GM18505 (cell line): ENCODE measurements at regions not wholly inside any gene's neighbourhood (a gene's known extent, or its start where the extent isn't known, plus 50 kb on each side); places are given as distances from the start of the nearest gene placed in this dataset.

ENCODE experiments used
- ATAC-seq: cut with Tn5 transposase; IDR thresholded peaks from one replicate; pipeline ENCODE4 v1.9.1; 2021; ENCODE audit not compliant: unreplicated experiment
- POLR2A ChIP-seq: IDR thresholded peaks from 4 replicates; pipeline ENCODE4 v1.6.1; 2011; ENCODE audit warnings: borderline replicate concordance; ENCODE audit not compliant: insufficient read depth, insufficient read length; ENCODE audit errors: extremely low read depth

DNA sequence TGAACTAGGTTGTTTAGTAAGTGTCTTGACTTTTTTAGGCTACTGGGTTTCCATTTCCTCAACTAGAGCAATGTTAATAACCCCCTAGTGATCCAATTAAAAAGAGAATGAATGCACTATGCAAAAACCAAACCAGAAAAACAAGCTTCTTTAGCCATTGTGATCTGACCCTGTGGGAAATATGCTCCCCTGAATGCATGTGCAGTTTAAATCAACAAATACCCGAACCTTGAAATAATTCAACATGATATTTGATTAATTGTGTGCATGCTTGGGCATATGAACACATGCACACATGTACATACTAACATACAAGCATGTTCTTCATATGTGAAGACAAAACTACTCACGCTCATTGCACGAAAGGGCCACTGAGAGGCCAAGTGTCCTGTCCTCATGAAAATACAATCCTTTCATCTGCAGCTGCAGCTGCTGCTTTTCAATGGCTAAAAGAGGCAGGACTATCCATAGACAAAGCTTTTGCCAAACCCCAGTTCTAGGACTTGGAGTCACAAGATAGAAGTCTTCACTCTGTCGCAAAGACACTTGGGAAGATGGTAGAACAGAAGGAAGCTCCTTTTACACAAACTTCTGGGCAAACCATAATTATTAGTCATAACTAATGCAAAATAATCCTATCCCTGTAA lies 207.1 kb upstream of the POU3F2 start:
- TF ChIP-seq POLR2A: no peak
- ATAC-seq: no peak

GRCh38 chr6:98633886-98634285 lies 200.5 kb upstream of the POU3F2 start:
- no peak for TF ChIP-seq POLR2A
- ATAC-seq: no peak

DNA sequence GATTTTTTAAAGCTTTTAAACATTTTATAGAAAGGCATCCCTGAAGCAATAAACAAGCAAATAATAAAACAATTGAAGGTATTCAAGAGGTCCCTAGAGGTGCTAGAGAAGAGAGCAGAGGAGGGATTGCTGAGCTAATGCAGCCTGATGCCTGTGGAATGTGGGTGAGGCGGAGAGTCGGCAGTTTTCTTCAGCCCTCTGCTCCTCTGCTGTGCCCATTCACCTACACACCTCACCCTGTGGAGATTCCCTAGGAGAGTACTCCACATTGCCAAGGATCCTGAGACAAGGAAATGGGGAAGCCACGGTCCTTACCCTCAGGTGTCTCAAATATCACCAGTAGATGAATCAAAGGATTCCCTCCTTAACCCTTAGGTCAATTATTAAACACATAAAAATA lies 199.8 kb upstream of the POU3F2 start:
- no peak for TF ChIP-seq POLR2A
- ATAC-seq: no peak

- TF ChIP-seq POLR2A: no peak
- ATAC-seq: no peak
Observed at GRCh38 chr6:98635191-98635590, 199.2 kb upstream of the POU3F2 start.

GRCh38 chr6:98636941-98637340 lies 197.4 kb upstream of the POU3F2 start:
- no peak for TF ChIP-seq POLR2A
- ATAC-seq: no peak

- no peak for ATAC-seq
- no peak for TF ChIP-seq POLR2A
Observed at GRCh38 chr6:98639089-98639635, 195.2 kb upstream of the POU3F2 start.

DNA sequence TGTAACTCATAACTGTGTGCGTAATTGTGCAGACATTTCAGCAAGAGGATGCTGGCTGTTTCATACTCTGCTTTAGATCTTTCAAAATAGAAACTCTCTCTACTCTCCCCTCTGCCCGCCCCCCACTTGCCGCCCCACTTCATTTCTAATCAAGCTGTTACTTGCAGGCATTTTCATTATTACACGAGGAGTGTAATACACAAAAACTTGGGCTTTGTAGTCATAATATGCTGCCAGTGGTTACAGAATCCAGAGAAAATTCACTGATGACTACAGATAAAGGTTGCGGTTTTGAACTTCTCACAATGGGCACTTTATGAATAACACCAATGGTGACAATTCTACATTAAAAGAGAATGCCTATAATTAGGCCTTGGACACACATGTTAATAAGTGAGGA lies 194.0 kb upstream of the POU3F2 start:
- no peak for ATAC-seq
- TF ChIP-seq POLR2A: no peak

DNA sequence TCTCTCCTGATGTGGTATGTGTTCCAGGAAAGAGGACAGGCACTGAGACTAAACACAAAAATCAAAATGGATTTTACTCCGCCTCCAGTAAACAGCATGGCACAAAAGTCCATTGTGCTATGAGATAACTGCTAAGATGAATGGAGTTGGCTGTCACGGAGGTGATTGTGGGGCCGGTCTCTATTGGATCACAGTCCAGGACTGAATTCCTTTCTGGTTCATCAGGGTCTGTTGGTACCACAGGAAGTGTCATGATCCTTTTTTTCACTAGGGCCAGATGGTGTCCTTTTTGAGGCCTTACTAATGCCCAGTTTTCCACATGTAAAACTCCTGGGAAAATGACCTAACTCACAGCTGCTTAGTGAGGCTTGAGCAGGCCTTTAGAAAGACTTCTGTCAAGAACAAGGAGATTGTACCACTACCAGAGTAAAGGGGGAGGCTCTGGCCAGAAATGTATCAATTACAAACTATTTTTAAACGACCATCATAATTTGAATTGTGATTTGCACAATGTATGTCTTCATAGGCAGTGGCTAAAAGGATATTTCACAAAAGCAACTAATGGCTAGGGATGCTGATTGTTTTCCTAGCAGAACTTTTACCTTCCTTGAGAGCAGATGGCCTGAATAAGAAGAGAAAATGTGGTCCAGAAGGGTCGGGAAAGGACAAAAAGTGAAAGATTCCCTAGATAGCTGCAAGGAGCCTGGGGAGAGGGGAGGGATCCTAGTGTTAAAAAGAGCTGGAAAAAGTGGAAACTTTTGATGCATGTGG lies 192.2 kb upstream of the POU3F2 start:
- no peak for ATAC-seq
- TF ChIP-seq POLR2A: no peak

DNA sequence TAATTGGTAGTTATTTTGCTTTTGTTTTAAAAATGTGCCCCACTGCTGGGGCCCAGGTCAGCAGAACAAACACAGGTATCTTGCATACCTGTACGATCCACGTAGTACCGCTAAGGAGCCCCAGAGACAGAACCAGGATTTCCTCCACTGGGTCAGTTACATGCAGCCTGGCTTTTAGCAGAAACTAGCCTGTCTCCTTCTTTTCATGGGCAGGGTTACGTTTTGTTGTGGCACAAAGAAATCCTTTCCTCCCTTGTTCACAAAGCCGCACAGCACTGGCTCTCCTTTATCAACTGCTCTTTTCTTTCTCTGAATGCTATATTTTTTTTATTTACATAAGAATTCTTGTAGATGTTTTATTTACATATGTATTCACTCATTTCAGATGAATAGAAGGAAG lies 190.3 kb upstream of the POU3F2 start:
- no peak for TF ChIP-seq POLR2A
- no peak for ATAC-seq

DNA sequence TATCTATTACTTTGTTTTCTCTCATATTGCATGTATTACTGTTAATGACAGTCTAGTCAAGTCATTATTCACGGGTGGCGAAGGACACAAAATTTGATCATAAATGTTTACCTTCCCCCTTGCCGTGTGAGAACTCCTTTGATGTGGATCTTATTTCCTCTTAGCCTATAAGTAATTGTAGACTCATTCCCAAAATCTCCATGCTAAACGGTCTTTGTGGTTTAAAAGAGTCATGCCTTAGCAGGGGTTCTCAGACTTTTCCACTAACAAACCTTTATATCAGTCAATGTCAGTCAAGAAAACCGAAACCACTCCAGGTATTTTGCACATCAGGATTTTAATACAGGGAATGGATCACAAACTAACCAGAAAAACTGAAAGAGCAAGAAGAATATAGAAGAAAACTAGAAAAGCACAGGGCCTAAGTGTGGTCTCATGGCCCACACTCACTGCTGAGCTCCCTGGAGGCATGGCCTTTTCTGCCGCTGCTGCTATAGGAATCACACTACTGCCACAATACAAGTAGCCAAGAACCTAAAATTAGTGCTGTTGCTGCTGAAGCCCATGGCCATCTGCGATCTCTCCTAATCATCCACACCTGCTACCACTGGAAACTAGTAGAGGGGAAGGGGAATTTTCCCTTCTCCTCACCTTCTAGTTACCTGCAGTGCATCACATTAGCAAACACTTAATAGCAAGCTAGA lies 186.0 kb upstream of the POU3F2 start:
- no peak for ATAC-seq
- TF ChIP-seq POLR2A: no peak

DNA sequence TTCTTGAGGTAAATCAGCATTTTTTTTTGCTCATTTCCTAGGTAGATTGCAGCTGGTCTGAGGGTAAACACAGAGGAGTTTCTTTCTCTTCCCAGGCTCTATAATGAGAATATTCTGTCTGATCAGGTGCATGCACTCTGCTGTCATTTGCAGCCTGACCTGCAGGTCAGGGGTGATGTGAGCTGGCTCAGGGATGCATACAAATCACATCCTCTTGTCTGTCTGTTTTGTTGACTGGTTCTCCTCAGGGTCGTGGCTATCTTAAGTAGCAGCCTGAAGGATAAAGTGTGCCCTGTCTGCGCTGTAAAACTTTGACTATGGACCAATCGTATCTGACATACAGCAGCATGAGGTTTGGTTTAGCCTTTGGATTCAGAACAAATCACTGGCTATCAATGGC lies 183.4 kb upstream of the POU3F2 start:
- no peak for TF ChIP-seq POLR2A
- ATAC-seq: no peak

DNA sequence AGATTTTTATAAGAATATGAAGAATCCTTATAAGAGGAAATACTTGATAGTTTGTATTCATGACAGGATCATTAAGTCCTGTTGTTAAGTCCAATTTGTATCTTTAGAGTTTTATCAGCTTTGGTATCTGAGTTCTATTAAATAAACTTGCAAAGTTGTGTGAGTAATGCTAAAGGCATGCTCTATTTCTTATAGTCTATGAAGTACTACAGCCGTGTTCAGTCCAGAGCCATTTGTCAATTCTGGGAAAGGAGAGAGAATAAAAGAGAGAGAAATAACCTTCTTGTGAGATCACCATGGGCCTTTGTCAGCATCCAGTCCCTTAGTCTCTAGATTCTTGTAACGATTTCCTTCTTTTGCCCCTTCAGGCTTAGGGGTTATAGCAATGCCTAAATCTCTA lies 181.2 kb upstream of the POU3F2 start:
- ATAC-seq: no peak
- no peak for TF ChIP-seq POLR2A

DNA sequence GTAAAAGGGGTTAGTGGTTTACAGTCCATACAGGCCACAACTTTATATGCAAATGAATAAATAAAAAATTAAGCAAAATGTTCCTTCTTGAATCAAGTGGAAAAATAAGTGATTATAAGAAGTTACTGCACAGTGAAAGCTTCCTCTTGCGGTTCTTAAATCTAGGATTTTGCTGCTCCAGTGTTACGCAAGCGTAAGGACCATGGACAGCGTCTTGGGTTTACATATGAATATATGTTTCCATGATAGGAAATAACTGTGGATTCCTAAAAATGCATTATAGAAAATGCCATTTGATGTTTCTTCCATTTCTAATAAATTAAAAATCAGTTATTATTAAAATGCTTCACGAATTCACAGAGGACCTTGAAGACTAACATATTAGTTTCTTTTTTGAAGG lies 176.6 kb upstream of the POU3F2 start:
- TF ChIP-seq POLR2A: no peak
- no peak for ATAC-seq

GRCh38 chr6:98669371-98669770 lies 165.0 kb upstream of the POU3F2 start:
- no peak for ATAC-seq
- TF ChIP-seq POLR2A: no peak

GRCh38 chr6:98670045-98670746 lies 164.2 kb upstream of the POU3F2 start:
- no peak for ATAC-seq
- no peak for TF ChIP-seq POLR2A
